Astrocyte (in vitro differentiated cells and primary cell): ENCODE measurements at regions not wholly inside any gene's neighbourhood (a gene's known extent, or its start where the extent isn't known, plus 50 kb on each side); places are given as distances from the start of the nearest gene placed in this dataset.

Source experiments
- CTCF ChIP-seq: IDR thresholded peaks from 2 replicates; pipeline ENCODE4 v1.5.1; 2011; ENCODE audit warnings: low read depth, mild to moderate bottlenecking, inconsistent platforms, low read length, moderate library complexity; ENCODE audit not compliant: insufficient read depth
- EZH2 ChIP-seq: IDR thresholded peaks from 2 replicates; pipeline ENCODE4 v1.6.1; 2012; ENCODE audit warnings: mild to moderate bottlenecking, low read length, inconsistent platforms; ENCODE audit not compliant: insufficient read depth

DNA sequence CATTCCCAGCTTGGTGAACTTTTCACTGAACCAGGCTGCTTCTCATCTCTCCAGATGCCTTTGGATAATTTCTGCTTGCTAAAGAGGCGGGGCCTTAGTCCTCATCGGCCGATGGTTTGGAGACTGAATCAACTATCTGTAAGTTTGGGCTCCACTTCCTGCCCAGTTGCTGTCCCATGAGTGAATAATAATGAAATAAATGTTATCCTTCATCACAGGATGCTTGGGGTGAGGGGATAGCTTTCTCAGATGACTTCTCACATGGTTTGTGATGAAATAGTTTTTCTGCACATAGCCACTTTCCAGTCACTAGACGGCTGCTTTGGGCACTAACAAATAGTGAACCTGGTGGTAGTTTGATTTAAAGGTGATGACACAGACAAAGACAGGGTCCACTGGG lies 376.6 kb upstream of the TRIB2 start:
- no peak for TF ChIP-seq CTCF
- no peak for TF ChIP-seq EZH2
